ENCODE measurements at regions not wholly inside any gene's neighbourhood (a gene's known extent, or its start where the extent isn't known, plus 50 kb on each side); places are given as distances from the start of the nearest gene placed in this dataset.

- DNase-seq (ENCODE audit: low read depth in 3 of 3): no peak
These were observed 137.3 kb upstream of the CWC22 start for GRCh38 chr2:180144338-180144813.

GRCh38 chr2:180143633-180144337 is 136.7 kb upstream of the CWC22 start:
- DNase-seq (ENCODE audit: low read depth in 3 of 3): no peak

- no peak for DNase-seq (ENCODE audit: low read depth in 3 of 3)
These were observed 134.5 kb upstream of the CWC22 start for GRCh38 chr2:180141600-180141999.

- DNase-seq (ENCODE audit: low read depth in 3 of 3): no peak
These were observed 126.6 kb upstream of the CWC22 start for GRCh38 chr2:180133736-180134135.

DNA sequence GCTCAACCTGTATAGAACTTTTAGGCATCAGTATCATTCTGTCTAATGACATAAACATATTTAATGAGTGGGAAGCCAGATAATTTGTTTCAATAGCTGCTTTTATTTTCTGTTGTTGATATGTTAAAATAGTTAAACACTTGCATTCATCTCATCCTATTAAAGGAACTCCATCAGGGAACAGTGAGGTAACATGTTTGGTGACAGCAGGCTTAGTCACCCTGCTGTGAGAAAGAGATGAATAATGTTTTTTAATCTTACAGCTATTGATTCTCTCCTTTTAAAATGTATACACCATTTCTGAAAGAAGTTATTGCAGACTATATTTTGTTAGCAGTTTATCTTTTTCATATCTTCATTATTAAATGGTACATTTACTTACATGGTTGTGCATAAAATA is 123.3 kb upstream of the CWC22 start:
- DNase-seq (ENCODE audit: low read depth in 3 of 3): no peak

GRCh38 chr2:180128861-180129260 is 121.8 kb upstream of the CWC22 start:
- no peak for DNase-seq (ENCODE audit: low read depth in 3 of 3)

GRCh38 chr2:180125245-180125962 is 118.3 kb upstream of the CWC22 start:
- DNase-seq (ENCODE audit: low read depth in 3 of 3): peak in 2 of 3 donors; percentile 8 to 36

DNA sequence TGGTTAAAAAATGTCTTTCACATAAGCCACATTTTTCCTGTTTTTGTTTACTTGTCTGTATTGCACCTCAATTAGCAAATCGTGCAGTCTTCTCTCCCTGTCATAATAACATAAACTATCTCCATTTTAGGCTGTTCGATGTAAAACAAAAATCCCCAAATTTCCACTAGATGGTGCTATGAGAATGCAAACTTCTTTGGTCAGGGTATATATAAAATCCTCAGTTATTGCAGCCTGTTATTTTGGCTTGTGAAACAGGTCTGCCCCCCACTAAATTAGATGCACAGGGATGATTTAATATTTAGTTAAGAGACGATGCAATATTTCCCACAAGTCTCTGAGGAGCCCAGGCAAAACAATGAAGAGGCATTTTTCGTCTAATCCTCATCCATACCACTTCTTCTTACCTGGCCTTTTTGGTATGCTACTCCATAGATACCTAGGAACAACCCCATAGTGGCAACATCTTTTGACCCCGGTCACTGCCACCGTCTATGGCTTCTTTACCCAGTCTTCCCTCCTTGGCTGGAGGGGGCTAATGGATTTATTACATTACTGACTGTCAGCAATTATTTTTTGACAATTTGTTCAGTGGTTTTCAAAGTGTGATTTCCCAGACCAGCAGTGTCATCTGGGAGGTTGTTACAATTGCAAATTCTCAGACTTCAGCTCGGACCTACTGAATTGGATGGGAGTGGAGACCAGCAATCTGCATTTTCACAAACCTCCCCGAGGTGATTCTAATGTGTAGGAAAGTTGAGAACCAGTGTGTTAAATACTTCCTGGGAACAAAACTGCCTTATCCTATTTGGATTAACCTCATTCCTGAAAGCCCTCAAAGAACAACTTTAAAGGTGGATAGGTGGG is 117.4 kb upstream of the CWC22 start:
- DNase-seq (ENCODE audit: low read depth in 3 of 3): no peak

GRCh38 chr2:180122874-180123273 is 115.8 kb upstream of the CWC22 start:
- no peak for DNase-seq (ENCODE audit: low read depth in 3 of 3)

DNA sequence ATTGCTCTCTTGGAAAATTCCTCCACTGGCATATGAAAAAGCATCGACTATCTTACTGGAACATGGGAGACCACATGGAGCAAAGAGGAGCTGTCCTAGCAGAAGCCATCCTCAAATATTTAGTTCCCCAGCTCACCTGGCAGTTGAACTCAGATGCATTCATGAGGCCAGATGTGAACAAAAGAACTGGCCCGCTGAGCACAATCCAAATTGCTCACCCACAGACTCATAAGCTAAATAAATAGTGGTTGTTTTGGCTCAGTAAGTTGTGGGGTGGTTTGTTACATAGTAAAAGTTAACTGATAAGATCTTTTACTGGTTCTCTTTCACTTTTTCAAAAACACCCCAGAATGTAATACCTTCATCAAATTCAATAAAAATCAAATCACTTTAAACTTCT is 108.6 kb upstream of the CWC22 start:
- DNase-seq (ENCODE audit: low read depth in 3 of 3): no peak

GRCh38 chr2:180115269-180115668 is 108.2 kb upstream of the CWC22 start:
- no peak for DNase-seq (ENCODE audit: low read depth in 3 of 3)

GRCh38 chr2:180111901-180112300 is 104.8 kb upstream of the CWC22 start:
- no peak for DNase-seq (ENCODE audit: low read depth in 3 of 3)

- no peak for DNase-seq (ENCODE audit: low read depth in 3 of 3)
These were observed 103.4 kb upstream of the CWC22 start for GRCh38 chr2:180110469-180110868.

GRCh38 chr2:180101846-180102245 is 94.7 kb upstream of the CWC22 start:
- no peak for DNase-seq (ENCODE audit: low read depth in 3 of 3)

- DNase-seq (ENCODE audit: low read depth in 3 of 3): no peak
These were observed 92.2 kb upstream of the CWC22 start for GRCh38 chr2:180099308-180099707.

GRCh38 chr2:180085144-180085543 is 78.0 kb upstream of the CWC22 start:
- no peak for DNase-seq (ENCODE audit: low read depth in 3 of 3)

GRCh38 chr2:180077295-180077906 is 70.3 kb upstream of the CWC22 start:
- DNase-seq (ENCODE audit: low read depth in 3 of 3): no peak

DNA sequence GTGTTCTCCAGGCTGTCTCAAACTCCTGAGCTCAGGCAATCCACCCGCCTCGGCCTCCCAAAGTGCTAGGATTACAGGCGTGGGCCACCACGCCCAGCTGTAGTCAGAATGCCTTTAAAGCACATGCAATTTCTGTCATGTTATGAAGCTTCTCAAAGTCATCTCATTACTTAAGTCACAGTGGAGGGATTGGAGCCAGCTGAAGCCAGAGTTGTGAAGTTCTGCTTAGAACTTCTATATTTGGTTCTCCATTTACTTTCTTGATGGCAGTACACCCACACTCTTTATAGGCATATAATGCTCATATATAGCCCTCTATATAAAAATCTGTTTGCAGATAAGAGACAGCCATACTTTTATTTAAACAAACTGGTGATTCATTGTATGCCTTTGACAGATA is 68.8 kb upstream of the CWC22 start:
- DNase-seq (ENCODE audit: low read depth in 3 of 3): no peak

DNA sequence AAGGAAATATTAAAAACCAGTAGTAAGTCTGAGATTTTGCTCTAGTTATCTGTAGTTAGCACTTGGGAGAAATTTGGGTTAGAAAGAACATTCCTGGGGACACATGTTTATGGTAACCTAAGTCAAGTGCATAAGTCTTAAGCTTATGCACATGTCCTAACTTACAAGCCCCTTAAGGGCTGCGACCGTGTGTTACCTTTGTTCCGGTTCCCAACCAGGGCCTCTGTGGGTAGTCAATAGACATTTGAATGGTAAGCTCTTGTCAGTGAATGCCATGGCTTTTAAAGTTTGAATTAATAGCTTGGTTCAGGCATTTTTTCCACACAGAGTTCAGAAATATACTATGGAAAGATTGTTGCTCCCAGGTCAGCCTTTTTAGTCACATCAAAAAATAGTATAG is 64.7 kb upstream of the CWC22 start:
- no peak for DNase-seq (ENCODE audit: low read depth in 3 of 3)

GRCh38 chr2:180063494-180064092 is 56.5 kb upstream of the CWC22 start:
- DNase-seq (ENCODE audit: low read depth in 3 of 3): no peak

- no peak for DNase-seq (ENCODE audit: low read depth in 3 of 3)
These were observed 55.1 kb upstream of the CWC22 start for GRCh38 chr2:180062178-180062577.

DNA sequence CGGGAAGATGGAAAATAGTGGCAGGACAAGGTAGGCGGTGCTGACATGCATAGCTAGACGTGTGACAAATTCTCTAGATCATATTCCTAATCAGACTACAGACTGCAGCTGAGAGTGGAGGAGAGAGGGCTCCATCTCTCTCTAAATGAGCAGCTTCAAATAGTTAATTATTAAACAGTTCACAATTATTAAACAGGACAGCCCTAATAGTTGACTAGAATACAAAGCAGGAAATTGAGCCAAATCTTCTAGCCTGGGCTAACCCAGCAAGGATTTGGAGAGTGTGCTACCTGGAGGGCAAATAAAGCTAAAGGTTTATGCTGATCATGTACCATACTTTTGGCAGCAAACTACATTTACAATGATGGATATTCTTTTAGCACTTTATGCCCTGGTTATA is 54.4 kb upstream of the CWC22 start:
- DNase-seq (ENCODE audit: low read depth in 3 of 3): no peak

Measured in stimulated activated CD4-positive, alpha-beta T cell treated with anti-CD3 and anti-CD28 coated beads, TNF-alpha, amount 100 ng/mL, for 48 hours (primary cell).